ENCODE measurements at regions not wholly inside any gene's neighbourhood (a gene's known extent, or its start where the extent isn't known, plus 50 kb on each side); places are given as distances from the start of the nearest gene placed in this dataset.

DNA sequence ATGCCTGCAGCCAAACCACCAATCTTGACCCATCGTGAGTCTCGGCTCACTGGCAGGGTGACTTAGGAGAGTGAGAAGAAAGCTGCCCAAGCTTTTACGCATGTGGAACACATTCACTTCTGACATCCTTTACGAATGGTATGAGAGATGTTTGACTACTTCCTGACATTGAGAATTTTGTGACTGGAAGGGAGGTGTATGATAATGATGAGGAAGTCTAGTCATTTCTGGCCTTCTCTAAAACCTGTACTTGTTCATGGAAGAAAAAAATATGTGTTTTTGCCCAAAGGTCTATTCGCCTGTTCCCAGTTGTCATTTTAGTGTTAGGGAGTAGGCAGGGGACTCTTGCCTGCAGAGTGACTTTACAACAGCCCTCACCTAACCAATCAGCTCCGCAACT is 227.2 kb upstream of the ATP2B1 start:
- Mint-ChIP-seq H3K9me3 (peaks cover under 1% of the 10 kb centered on the region), H3K27ac (ENCODE audit: unreplicated experiment) (no peak overlapping the region), H3K27me3 (ENCODE audit: low read depth) (no peaks in the 10 kb centered on the region), H3K4me1 (no peaks in the 10 kb centered on the region), H3K4me3 (no peak overlapping the region), H3K36me3 (ENCODE audit: low read depth) (no peaks in the 10 kb centered on the region)
- TF ChIP-seq, protein P1, sequence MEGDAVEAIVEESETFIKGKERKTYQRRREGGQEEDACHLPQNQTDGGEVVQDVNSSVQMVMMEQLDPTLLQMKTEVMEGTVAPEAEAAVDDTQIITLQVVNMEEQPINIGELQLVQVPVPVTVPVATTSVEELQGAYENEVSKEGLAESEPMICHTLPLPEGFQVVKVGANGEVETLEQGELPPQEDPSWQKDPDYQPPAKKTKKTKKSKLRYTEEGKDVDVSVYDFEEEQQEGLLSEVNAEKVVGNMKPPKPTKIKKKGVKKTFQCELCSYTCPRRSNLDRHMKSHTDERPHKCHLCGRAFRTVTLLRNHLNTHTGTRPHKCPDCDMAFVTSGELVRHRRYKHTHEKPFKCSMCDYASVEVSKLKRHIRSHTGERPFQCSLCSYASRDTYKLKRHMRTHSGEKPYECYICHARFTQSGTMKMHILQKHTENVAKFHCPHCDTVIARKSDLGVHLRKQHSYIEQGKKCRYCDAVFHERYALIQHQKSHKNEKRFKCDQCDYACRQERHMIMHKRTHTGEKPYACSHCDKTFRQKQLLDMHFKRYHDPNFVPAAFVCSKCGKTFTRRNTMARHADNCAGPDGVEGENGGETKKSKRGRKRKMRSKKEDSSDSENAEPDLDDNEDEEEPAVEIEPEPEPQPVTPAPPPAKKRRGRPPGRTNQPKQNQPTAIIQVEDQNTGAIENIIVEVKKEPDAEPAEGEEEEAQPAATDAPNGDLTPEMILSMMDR (conservative IDR thresholded peaks at IDR 0.05): no peak
- no peak for DNase-seq (ENCODE audit: low read depth, low spot score)

DNA sequence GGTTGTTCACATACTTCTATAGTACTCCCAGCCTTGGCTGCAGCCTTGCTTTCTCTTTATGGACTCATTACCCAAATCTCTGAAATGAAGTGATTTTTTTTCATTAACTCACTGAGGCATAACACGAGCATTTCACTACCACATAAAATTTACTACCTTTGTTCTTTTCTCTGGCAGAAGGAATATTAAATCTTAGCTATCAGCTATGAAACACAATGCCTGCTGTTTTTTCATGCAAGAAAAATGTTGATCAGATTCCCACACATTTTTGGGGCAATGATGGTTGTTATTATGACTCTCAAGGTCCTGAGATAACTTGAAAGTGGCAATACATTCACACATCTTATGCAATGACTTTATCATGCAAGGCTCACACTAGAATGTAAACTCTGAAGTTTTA is 225.3 kb upstream of the ATP2B1 start:
- DNase-seq (ENCODE audit: low read depth, low spot score): no peak
- H3K27ac Mint-ChIP-seq (ENCODE audit: unreplicated experiment): no peak overlapping the region
- H3K36me3 Mint-ChIP-seq (ENCODE audit: low read depth): no peaks in the 10 kb centered on the region
- TF ChIP-seq, protein P1 (conservative IDR thresholded peaks at IDR 0.05): no peak
- H3K4me1 Mint-ChIP-seq: no peaks in the 10 kb centered on the region
- H3K9me3 Mint-ChIP-seq: no peaks in the 10 kb centered on the region
- H3K4me3 Mint-ChIP-seq: no peak overlapping the region
- no peaks in the 10 kb centered on the region for H3K27me3 Mint-ChIP-seq (ENCODE audit: low read depth)

DNA sequence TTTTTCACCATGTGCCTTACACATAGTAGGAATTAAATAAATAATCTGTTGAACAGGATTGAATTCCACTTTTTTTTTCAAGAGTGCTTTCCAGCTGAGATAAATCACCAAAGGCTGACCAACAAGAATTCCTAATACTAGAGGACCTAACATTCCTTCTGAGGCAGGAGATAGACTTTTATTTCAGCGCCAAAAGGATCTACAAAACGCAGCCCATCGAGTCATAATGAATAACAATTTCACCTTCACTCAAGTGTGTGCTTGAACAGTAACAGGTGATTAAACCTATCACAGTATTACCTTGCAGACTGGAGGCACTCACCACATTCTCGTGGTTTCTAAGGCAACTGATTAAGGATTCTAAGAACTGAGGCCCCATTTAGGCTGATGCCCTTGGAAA is 224.3 kb upstream of the ATP2B1 start:
- Mint-ChIP-seq H3K36me3 (ENCODE audit: low read depth) (no peaks in the 10 kb centered on the region), H3K4me3 (no peak overlapping the region), H3K4me1 (no peaks in the 10 kb centered on the region), H3K27ac (ENCODE audit: unreplicated experiment) (no peak overlapping the region), H3K27me3 (ENCODE audit: low read depth) (no peaks in the 10 kb centered on the region), H3K9me3 (no peaks in the 10 kb centered on the region)
- DNase-seq (ENCODE audit: low read depth, low spot score): no peak
- TF ChIP-seq, protein P1 (conservative IDR thresholded peaks at IDR 0.05): no peak

DNA sequence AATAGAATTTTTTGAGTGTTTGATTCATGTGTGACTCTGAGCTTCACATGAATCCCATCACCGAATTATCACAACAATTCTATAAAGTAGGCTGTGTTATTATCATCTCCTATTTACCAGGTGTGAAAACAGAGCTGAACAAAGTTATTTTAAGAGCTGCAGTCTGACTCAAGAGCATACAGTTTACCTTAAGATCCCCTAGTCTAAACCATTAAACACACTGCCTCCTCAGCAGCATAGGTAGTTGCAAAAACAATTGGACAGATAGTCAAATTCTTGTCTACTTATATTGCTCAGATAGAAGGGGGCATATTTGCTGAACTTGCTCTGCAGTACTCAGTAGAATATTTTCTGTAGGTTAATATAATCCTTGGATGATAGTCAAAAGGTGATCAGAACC is 219.8 kb upstream of the ATP2B1 start:
- DNase-seq (ENCODE audit: low read depth, low spot score): no peak
- Mint-ChIP-seq H3K4me1 (no peaks in the 10 kb centered on the region), H3K27ac (ENCODE audit: unreplicated experiment) (no peak overlapping the region), H3K36me3 (ENCODE audit: low read depth) (no peaks in the 10 kb centered on the region), H3K4me3 (no peak overlapping the region), H3K9me3 (no peaks in the 10 kb centered on the region), H3K27me3 (ENCODE audit: low read depth) (no peaks in the 10 kb centered on the region)
- TF ChIP-seq, protein P1 (conservative IDR thresholded peaks at IDR 0.05): no peak

DNA sequence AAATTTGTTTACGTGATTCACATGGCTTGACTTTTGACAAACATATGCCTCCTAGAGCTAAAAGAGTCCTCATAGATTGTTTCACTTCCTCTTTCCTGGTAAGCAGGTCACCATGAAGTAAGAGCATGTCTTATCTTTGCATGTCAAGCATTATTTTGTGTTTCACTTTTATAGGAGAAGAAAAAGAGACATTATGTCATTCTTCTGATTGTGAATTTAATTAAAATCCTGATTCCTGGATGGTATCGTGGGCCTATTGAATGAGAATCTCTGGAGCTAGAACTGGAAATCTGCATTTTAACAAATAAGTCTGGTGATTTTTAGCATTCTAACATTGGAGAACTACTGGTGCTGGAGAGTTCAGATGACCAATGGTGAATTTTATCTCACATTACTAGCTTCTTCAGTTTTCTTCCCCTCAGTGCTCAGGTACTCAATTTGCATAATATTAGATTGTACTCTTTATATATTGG is 218.6 kb upstream of the ATP2B1 start:
- Mint-ChIP-seq H3K4me3 (no peak overlapping the region), H3K27ac (ENCODE audit: unreplicated experiment) (peak overlapping the region; percentile 8), H3K9me3 (no peaks in the 10 kb centered on the region), H3K36me3 (ENCODE audit: low read depth) (no peaks in the 10 kb centered on the region), H3K27me3 (ENCODE audit: low read depth) (no peaks in the 10 kb centered on the region), H3K4me1 (no peaks in the 10 kb centered on the region)
- DNase-seq (ENCODE audit: low read depth, low spot score): no peak
- TF ChIP-seq, protein P1 (conservative IDR thresholded peaks at IDR 0.05): no peak

DNA sequence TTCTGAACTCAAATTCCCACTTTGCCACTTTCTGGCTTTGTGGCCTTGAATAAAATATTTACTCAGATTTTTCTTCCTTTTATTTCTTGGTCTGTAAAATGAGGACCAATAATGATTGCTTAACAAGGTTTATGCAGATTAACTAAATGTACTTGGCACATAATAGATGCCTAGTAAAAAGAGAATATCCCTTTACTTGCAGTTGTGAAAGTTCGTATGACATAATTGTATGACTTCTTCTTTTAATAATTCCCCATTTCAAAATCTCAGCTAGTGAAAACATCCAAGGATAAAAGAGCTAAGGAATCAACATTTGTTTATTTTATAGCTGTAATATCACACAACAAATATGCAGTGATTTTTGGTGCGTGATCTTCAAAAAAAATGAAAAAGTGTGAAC is 215.6 kb upstream of the ATP2B1 start:
- Mint-ChIP-seq H3K27ac (ENCODE audit: unreplicated experiment) (no peak overlapping the region), H3K9me3 (no peaks in the 10 kb centered on the region), H3K4me3 (no peak overlapping the region), H3K36me3 (ENCODE audit: low read depth) (no peaks in the 10 kb centered on the region), H3K4me1 (peaks cover 7% of the 10 kb centered on the region), H3K27me3 (ENCODE audit: low read depth) (no peaks in the 10 kb centered on the region)
- TF ChIP-seq, protein P1 (conservative IDR thresholded peaks at IDR 0.05): no peak
- DNase-seq (ENCODE audit: low read depth, low spot score): no peak
